ENCODE measurements at regions not wholly inside any gene's neighbourhood (a gene's known extent, or its start where the extent isn't known, plus 50 kb on each side); places are given as distances from the start of the nearest gene placed in this dataset.

- TF ChIP-seq CTCF (IDR thresholded peaks at IDR 0.05; ENCODE audit: low read length), result no peak
- TF ChIP-seq EZH2 (IDR thresholded peaks at IDR 0.05; ENCODE audit: borderline replicate concordance, low read length), result no peak
These were observed 54.1 kb upstream of the SLC38A11 start for GRCh38 chr2:165009466-165009865.

Data from OCI-LY1 (cell line).